ENCODE measurements at regions not wholly inside any gene's neighbourhood (a gene's known extent, or its start where the extent isn't known, plus 50 kb on each side); places are given as distances from the start of the nearest gene placed in this dataset.
A peak's percentile ranks its signal among the peaks of the same experiment; 100 is the strongest.

DNA sequence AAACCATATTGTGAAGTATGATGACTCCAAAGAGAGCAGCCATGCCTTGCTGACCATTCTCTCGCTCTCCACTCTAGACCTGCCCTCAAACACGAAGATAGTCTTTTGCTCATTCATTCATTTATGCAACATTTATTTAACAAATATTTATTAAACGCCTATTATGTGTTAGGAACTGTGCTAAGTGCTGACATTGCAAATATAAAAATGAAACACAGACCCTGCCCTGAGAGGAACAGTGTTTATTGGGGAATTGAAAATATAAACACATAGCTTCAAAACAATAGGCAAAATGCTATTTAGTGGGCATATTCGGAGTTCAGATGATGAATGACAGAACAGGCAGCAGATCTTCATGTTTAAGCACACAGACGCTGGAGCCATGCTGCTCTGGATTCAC, 213.6 kb downstream of the NUF2 start:
- H3K36me3 ChIP-seq = no peaks in the 10 kb centered on the region
- no peak overlapping the region for H3K27ac ChIP-seq
- no peak for ATAC-seq
- no peaks in the 10 kb centered on the region for H3K27me3 ChIP-seq
- in situ Hi-C loops (cut with MboI; ENCODE audit: low sequenced_read_pairs in 4 of 4) = loop anchor here in 1 of 4 donors (25.0 kb wide), 1 partner anchor 1527 kb away; no protein-coding TSS in a partner anchor
- H3K9me3 ChIP-seq = no peaks in the 10 kb centered on the region
- H3K4me1 ChIP-seq = peaks cover 0 to 5% of the 10 kb centered on the region in 2 donors
- intact Hi-C loops (cut with DNase I; ENCODE audit: low total_unique reads) = no loop called here
- TF ChIP-seq POLR2A (IDR thresholded peaks at IDR 0.05) = no peak
- TF ChIP-seq, protein P1, sequence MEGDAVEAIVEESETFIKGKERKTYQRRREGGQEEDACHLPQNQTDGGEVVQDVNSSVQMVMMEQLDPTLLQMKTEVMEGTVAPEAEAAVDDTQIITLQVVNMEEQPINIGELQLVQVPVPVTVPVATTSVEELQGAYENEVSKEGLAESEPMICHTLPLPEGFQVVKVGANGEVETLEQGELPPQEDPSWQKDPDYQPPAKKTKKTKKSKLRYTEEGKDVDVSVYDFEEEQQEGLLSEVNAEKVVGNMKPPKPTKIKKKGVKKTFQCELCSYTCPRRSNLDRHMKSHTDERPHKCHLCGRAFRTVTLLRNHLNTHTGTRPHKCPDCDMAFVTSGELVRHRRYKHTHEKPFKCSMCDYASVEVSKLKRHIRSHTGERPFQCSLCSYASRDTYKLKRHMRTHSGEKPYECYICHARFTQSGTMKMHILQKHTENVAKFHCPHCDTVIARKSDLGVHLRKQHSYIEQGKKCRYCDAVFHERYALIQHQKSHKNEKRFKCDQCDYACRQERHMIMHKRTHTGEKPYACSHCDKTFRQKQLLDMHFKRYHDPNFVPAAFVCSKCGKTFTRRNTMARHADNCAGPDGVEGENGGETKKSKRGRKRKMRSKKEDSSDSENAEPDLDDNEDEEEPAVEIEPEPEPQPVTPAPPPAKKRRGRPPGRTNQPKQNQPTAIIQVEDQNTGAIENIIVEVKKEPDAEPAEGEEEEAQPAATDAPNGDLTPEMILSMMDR (IDR thresholded peaks at IDR 0.05 in 4 of 5, conservative IDR thresholded peaks at IDR 0.05 in 1 of 5) = no peak
- no peak overlapping the region for H3K4me3 ChIP-seq
- no peak for DNase-seq

DNA sequence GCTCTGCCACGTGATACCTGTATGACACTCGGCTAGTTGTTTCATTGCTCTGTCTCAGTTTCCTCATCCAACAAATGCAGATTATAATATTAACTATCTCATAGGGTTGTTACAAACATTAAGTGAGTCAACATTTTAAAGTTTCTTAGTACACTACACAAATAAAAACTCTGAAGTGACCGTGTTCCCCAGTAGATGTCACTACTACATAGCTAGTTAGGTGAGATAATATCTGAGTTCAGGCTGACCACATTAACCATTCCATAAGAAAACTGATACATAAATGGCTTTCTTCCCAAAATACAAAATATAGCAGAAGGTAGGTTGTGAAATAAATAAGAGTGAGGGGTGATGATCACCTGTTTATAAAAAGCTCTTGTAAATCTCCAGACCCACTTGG, 214.1 kb downstream of the NUF2 start:
- H3K4me3 ChIP-seq = no peak overlapping the region
- TF ChIP-seq POLR2A (IDR thresholded peaks at IDR 0.05) = no peak
- TF ChIP-seq, protein P1 (IDR thresholded peaks at IDR 0.05 in 4 of 5, conservative IDR thresholded peaks at IDR 0.05 in 1 of 5) = peak in 1 of 5 experiments; percentile 6
- H3K27ac ChIP-seq = no peak overlapping the region
- in situ Hi-C loops (cut with MboI; ENCODE audit: low sequenced_read_pairs in 4 of 4) (loop anchor here in 1 of 4 donors (25.0 kb wide), 1 partner anchor 1526 kb away; no protein-coding TSS in a partner anchor), intact Hi-C loops (cut with DNase I; ENCODE audit: low total_unique reads) (no loop called here)
- peaks cover 0 to 5% of the 10 kb centered on the region in 2 donors for H3K4me1 ChIP-seq
- DNase-seq (no peak), ATAC-seq (no peak)
- H3K9me3 ChIP-seq = no peaks in the 10 kb centered on the region
- no peaks in the 10 kb centered on the region for H3K27me3 ChIP-seq
- no peaks in the 10 kb centered on the region for H3K36me3 ChIP-seq

DNA sequence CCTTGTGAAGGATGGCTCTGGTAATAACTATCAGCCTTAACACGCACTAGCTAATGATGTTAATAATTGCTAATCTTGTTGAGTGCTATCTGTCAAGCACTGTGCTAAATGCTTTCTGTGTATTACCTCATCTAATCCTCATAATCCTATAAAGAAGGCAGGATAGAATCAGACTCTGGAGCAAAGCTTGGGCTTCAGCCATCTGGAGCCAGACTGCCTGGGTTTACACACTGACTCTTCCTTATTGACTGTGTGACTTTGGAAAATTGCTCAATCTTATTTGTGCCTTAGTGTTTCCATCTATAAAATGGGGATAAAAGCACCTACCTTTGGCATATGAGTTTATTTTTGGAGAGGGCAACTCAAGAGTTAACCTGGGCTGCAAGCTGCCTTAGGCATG, 216.1 kb downstream of the NUF2 start:
- intact Hi-C loops (cut with DNase I; ENCODE audit: low total_unique reads) (no loop called here), in situ Hi-C loops (cut with MboI; ENCODE audit: low sequenced_read_pairs in 4 of 4) (loop anchor here in 1 of 4 donors (25.0 kb wide), 1 partner anchor 1524 kb away; no protein-coding TSS in a partner anchor)

DNA sequence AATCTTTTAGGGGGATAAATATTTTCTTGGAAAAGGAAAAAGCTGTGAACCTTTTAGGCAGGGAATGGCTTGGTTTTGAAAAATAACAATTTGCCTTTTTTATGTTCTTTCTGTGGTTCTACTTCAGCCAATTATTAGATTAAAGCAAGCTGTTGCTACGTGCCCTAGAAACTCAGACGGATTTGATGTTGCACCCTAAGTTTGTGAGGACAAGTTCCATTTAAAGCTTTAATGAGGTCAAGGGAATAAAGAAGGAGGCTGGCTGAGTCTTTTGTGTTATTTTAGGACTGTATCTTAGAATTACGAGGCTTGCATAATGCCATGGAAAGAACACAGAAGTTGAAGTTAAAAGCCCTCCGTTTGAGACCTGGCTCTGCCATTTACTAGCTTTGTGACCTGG, 216.9 kb downstream of the NUF2 start:
- ATAC-seq (no peak), DNase-seq (no peak)
- H3K36me3 ChIP-seq = no peaks in the 10 kb centered on the region
- H3K9me3 ChIP-seq = no peaks in the 10 kb centered on the region
- no peak for TF ChIP-seq POLR2A (IDR thresholded peaks at IDR 0.05)
- TF ChIP-seq, protein P1 (IDR thresholded peaks at IDR 0.05 in 4 of 5, conservative IDR thresholded peaks at IDR 0.05 in 1 of 5) = no peak
- H3K27me3 ChIP-seq = no peaks in the 10 kb centered on the region
- peaks cover 0 to 5% of the 10 kb centered on the region in 2 donors for H3K4me1 ChIP-seq
- H3K4me3 ChIP-seq = no peak overlapping the region
- intact Hi-C loops (cut with DNase I; ENCODE audit: low total_unique reads) = no loop called here
- in situ Hi-C loops (cut with MboI; ENCODE audit: low sequenced_read_pairs in 4 of 4) = loop anchor here in 1 of 4 donors (25.0 kb wide), 1 partner anchor 1524 kb away; no protein-coding TSS in a partner anchor
- no peak overlapping the region for H3K27ac ChIP-seq

More for the DNA sequence above, 216.1 kb downstream of the NUF2 start:
- Histone ChIP-seq H3K27me3 (no peaks in the 10 kb centered on the region), H3K36me3 (no peaks in the 10 kb centered on the region), H3K4me1 (peaks cover 0 to 5% of the 10 kb centered on the region in 2 donors), H3K4me3 (no peak overlapping the region), H3K9me3 (no peaks in the 10 kb centered on the region), H3K27ac (no peak overlapping the region)
- no peak for TF ChIP-seq POLR2A (IDR thresholded peaks at IDR 0.05)
- TF ChIP-seq, protein P1 (IDR thresholded peaks at IDR 0.05 in 4 of 5, conservative IDR thresholded peaks at IDR 0.05 in 1 of 5) = no peak
- ATAC-seq = no peak
- no peak for DNase-seq

DNA sequence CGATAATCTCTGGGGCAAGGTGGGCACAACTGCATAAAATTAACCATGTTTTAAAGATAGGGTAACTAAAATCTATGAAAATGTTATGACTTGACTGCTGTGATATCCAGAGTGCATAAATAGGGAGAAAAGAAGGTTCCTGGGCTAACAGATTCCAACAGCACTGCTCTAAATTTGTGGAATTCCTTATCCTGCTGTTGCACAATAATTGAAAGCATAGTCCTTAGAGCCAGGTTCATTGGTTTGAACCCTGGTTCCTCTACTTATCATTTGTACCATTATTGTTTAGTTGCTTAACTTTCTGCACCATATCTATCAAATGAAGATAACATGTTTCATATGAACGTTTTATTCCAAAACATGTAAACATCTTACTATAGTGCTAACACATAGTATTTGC, 219.0 kb downstream of the NUF2 start:
- intact Hi-C loops (cut with DNase I; ENCODE audit: low total_unique reads) = no loop called here
- Histone ChIP-seq H3K27ac (no peak overlapping the region), H3K27me3 (no peaks in the 10 kb centered on the region), H3K4me3 (no peak overlapping the region), H3K36me3 (no peaks in the 10 kb centered on the region), H3K4me1 (peaks cover 0 to 5% of the 10 kb centered on the region in 2 donors), H3K9me3 (no peaks in the 10 kb centered on the region)
- no peak for TF ChIP-seq POLR2A (IDR thresholded peaks at IDR 0.05)
- TF ChIP-seq, protein P1 (IDR thresholded peaks at IDR 0.05 in 4 of 5, conservative IDR thresholded peaks at IDR 0.05 in 1 of 5) = no peak
- ATAC-seq (no peak), DNase-seq (no peak)
- in situ Hi-C loops (cut with MboI; ENCODE audit: low sequenced_read_pairs in 4 of 4) = loop anchor here in 1 of 4 donors (25.0 kb wide), 1 partner anchor 1522 kb away; no protein-coding TSS in a partner anchor

Data from gastrocnemius medialis (tissue), 4 donors.